GM04503 (cell line): ENCODE measurements at regions not wholly inside any gene's neighbourhood (a gene's known extent, or its start where the extent isn't known, plus 50 kb on each side); places are given as distances from the start of the nearest gene placed in this dataset.

Experiments used
- DNase-seq: peaks from one replicate; pipeline ENCODE4 v3.0.0-alpha.2; 2012; ENCODE audit warnings: low read depth

DNA sequence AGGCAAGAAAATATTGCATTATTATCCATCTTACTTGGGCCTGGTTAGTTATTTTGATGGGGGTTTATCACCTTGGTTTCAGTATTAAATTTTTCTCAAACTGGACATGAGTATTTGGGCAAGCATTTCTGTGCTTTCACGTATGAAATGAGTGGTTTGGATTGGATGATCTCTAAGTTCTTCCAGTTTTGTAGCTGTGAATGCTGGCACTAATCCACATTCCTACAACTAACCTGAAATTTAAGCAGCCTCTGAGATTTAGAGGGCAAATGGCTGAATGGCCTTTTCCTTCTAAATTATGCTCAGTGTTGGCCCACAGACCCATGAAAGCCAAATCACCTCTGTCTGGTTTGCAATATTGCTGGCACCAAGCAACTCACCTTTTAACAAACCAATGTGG lies 475.0 kb upstream of the B3GALT2 start:
- no peak for DNase-seq

DNA sequence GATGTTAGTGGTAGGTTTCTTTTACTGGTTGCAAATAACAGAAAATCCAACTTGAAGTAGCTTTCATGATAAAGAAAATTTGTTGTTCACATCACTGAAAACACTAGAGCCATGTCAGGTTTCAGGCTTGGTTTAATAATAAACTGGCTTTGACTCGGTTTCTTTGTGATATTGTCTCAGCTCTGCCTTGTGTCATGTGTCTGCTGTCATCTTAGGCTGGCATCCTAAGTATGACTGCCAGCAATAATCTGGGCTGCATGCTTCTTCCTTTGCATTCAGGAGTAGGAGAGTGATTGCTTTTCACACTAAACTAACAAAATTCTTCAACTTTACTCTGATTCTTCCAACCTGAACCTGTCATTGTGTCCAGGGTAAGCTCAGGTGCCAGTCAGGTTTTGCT lies 474.0 kb upstream of the B3GALT2 start:
- no peak for DNase-seq

DNA sequence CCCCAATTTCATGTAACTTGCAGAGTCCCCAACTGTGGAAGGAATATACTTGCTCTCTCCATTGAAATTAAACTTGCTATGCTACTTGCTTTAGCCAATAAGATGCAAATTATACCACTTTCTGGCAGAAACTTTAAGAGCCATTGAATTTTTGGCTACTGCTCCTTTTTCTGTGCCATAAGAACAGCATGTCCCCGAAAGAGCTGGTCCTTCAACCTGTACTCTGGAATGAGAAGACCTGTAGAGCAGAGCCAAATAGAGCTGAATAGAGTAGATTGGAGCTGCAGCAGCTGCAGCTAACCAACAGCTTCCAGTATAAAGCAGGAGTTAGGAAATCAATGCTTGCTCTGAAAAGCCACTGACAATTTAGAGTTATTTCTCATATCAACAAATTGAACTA lies 472.3 kb upstream of the B3GALT2 start:
- no peak for DNase-seq

DNA sequence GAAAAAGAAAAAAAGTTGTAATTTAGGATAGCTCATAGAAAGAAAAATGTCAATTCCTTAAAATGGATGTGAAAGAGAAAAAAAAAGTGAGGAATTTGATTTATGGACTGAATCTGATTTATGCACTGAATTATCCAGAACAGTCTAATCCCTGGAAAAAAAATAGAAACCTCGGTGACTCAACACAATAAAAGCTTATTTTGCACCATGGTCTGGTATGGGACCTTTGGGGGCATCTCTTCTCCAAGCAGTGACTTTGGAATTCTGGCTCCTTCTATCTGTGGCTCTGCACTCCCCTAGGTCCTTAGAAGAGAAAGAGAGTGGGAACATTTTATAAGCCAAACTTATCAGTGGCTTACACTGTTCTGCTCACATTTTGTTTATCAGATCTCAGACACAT lies 471.7 kb upstream of the B3GALT2 start:
- no peak for DNase-seq

DNA sequence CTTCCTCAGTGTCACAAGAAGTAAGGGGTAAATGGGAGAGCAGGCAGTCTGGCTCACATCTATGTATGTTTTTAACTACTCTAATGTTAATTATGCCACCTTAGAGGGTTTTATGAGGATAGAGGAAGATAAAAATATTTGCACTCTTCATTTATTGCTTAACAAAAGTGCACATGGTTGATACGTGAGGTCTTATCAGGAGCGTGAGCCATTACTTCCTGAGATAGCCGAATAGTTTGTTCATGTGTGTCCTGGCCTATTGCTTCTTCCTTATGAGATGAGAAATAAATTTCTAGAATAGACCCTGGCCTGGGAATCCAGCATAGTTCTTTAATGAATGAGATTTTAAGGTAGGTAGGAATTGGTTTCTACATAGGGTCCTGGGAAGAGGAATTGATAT lies 471.1 kb upstream of the B3GALT2 start:
- DNase-seq = no peak

DNA sequence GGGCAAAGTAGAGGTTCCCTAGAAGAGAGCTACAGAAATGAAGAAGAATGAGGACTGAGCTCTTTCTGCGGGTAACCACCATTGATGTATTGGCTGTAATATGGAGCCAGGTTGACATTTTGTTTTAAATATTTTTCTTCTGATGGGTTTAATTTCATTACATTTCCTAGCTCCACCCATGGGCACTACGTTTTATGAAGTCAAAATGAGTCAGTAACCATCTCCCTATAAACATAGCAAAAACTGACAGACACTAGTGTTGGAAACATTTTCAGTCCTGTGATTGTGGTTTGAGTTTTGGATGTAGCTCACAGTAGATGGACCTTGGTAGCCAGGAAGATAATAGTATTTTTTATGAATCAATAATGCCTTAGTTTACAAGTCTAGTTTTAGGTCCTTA lies 470.4 kb upstream of the B3GALT2 start:
- DNase-seq = no peak

DNA sequence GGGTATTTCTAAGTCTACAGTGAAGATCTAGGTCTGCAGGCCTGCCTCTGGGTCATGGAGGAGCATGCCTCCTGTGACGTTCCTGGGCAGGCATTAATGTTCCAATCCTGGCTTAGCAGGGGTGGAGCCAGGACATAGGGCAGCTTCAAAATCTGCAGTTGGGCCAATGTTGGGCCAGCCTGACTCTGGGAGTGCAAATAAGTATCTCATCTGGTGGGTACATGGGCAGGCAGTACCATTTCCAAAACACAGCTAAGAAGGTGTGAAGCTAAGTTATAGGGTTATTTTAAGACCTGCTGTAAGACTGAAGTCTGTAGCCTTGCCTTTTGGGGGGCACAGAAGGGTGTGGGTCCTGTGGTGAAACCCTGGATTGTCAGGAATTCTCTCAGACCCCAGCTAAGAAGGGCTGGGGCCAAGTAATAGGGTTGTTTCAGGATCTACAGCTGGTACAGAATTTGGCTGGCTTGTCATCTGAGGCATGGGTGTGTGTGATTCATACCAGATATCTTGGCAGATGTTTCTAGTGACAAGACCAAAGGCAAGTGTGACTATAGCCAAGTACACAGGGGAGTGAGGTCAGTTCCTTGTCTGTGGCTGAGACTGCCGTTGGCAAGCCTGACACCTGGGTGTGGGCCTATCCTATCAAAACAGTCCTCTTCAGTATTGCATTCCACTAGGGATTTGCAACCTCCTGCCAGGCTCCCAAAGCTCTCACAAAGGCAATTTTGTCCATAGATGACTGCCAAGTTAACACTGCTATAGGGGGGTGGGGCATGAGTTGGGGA lies 468.7 kb upstream of the B3GALT2 start:
- DNase-seq = no peak

DNA sequence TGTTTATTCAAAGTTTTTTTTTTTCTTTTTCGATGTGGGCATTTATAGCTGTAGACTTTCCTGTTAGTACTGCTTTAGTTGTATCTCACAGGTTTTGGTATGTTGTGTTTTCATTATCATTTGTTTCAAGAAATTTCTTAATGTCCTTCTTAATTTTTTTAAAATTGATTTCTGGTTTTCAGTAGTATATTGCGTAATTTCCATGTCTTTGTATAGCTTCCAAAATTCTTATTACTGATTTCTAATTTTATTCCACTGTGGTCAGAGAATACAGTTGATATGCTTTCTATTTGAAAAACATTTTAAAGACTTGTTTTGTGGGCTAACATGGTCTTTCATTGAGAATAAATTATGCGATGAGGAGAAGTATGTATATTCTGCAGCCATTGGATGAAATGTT lies 463.2 kb upstream of the B3GALT2 start:
- no peak for DNase-seq

DNA sequence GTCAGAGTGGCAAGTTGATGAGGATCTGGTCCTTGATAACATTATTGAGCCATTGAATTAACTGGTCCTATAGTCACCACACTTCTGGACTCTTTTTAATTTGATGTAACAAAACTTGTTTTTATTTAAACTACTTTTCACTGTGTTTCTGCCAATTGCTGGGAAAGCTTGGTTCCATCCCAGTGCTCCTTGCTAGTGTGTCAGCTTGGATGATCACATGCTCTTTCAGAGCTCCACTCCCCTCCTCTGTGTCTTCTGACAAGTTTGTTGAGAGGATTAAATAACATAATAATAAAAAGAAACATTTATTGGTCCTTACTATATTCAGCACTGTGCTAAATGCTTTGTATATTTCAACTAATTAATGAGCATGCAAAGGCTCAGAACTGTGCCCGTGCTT lies 448.5 kb upstream of the B3GALT2 start:
- no peak for DNase-seq

DNA sequence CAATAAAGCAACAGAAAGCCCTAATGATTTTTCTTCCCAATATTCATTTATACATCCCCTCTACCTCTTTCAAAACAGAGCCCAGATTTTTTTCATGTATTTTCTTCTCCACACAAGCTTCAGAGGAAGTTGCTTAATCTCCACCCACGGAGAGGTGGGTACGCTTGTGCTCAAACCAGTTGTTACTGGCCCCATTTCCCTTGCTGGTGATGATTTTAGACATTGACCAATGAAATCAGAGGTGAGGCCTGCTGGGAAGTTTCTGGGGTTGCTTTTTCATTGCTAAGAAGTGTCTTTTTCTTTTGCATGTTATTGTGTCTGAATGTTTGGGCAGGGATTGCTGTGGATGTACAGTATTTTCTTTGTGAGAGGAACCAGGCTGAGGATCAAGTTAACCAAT lies 448.1 kb upstream of the B3GALT2 start:
- no peak for DNase-seq

DNA sequence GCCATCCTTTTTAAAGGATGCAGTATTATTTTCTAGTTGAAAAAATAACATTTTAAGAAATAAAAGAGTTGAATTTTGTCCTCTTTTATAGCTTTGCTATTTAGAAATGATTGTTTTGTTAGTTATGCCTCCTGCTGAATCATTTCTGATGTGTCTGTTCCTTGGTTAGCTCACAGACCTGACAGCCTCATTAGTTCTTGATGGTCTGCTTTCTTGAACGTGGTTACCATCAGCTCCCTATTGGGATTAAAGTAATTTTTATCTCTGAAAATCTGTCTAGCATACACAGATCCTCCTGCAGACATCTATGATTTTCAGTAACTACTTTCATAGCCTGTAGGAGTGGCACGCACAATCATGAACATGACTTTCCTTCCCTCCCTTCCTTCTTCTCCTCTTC lies 447.6 kb upstream of the B3GALT2 start:
- DNase-seq = no peak

DNA sequence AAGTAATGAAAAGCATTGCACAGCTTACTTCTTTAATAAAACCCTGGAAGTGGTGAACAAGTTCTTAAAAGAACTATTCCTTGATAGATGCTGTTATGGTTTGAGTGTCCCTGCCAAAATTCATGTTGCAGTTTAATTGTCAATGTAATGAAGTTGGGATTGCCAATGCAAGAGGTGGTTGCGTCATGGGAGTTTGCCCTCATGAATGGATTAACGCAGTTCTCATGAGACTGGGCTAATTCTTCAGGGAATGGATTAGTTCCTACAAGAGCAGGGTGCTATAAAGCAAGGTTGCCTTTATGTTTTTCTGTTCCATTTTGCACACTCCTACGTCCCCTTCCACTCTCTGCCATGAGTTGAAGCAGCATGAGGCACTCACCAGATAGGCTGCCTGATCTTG lies 446.7 kb upstream of the B3GALT2 start:
- DNase-seq = no peak

DNA sequence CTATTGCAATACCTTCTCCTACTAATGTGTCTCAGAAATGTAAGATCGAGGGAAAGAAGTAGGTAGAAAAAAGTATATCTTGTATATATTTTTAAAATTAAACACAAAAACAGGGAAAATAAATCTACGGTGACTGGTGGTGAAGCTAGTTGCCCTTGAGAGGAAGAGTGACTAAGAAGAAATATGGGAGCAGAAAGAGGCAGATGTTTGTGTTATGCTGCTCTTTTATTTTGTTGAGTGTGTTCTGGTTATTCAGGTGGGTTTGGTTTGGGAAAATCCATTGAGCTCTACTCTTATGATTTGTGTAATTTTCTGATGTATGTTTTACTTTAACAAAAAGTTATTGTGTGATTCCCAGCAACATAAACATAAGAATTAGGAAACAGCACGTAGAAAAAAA lies 444.9 kb upstream of the B3GALT2 start:
- no peak for DNase-seq

DNA sequence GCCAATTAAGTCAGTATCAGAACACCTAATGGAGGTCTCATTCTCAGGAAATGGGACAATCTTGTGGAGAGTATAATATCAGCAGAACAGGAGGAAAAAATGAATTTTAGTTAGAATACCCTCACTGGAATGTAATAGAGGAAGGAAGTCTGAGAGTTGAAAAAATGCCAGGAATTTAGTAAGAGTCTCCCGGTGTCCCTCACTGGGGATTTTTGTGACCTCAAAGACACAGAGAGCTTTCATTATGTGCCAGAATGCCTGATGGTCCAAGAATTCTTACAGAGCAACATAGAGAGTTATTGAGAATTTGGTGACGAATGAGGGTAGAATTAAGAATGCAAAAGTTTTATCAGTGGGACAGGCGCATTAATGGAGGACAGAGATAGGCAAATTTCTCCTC lies 443.5 kb upstream of the B3GALT2 start:
- no peak for DNase-seq

DNA sequence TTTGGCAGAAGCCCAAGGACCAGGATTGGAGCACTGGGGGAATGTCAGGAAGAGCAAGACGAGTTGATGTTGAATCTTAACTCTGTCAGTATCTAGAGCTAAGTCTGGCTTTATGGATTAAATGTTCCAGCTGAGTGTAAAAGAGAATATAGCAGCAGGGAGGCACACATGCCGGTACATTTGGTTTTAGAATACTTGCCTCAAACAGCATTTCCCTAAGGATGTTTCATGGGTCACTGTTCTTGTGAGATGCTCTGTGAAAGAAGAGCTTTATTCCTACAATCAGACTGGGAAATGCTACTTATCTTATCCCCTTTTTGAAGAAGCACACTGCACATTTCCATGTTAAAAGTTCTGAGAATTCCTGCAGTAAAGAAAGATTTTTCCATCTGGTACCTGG lies 440.3 kb upstream of the B3GALT2 start:
- no peak for DNase-seq

DNA sequence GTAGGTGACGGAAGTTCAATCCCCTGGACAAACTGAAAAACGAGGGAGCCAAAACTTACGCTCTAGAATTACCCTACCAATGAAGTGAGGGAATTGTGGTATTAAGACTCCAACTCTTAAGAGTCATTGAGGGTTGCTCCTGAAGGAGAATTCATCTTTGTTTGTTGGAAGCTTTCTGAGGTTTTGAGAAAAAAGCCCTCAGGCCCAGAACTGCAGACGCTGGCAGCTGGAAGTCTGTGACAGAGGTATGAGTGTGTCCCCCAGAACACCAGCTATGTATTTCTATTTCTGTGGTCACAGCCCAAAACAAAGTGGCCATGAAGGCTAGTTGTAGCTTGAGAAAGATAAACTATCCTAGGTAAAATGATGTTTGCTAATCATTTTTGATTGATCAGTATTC lies 438.8 kb upstream of the B3GALT2 start:
- no peak for DNase-seq

DNA sequence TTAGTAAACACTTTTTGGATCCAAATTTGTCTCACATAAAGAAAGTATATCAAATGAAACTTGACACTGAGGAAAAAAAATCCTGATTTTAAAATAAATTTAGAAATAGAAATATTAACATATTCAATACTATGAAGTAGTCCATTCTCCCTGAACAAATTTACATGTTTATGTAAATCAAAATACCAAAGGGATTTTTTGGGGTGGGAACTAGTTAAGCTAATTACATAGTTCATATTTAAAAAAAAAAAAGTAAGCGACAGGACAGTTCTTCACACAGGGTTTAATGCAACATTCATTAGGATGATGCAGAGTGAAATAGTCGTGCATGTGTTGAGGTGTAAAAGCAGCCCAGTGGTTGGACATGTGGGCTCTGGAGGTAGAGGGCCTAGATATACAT lies 433.5 kb upstream of the B3GALT2 start:
- no peak for DNase-seq

DNA sequence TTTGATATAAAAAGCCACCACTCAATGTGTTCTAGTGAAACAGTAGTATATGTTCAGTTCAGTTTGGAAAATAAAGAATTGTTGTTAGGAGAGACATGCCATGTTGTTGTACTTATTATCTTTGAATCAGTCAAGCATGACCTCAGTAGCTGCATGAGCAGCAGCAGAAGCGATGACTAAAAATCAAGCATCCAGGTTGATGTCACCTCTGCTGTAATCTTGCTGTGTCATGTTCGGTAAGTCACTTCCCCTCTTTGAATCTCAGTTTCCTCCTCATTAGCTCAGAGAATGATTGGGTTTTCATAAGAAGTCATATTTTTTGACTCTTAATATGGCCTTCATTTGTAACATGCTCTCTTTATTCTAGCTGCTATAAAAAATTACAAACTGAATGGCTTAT lies 428.4 kb upstream of the B3GALT2 start:
- DNase-seq = no peak

DNA sequence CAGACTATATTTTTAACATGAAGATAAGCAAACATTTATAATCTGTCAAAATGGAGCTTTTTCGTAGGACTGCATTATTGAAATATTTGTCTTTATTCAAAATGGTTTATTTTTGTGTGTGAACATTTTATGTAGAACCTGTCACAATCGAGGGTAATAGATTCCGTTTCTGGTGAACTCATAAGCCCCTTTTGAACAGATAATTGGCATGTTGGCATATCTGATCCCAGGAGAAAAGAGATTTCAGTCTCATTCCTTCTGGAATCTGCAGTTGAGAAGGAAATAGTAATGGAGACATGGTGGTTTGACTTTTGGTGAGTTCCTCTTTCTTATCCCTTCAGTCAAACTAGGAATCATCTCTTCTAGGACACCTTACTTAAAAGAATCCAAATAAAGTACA lies 427.9 kb upstream of the B3GALT2 start:
- no peak for DNase-seq

DNA sequence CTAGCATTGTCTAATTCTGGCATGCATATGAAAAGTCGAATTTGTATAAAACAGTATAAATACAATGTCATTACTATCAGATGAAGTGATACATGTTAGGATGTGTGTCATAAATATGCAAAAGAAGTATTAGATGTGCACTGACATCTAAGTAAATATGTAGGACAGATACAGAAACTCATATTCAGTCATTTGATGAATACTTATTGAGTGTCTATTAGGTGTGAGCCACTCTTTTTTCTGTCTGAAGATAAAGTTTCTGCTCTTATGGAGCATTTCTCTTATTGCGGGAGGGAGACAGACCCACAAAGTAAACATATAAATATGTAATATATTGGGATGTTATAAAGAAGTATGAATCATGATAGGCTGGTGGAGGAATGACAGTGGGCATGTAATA lies 426.6 kb upstream of the B3GALT2 start:
- no peak for DNase-seq

DNA sequence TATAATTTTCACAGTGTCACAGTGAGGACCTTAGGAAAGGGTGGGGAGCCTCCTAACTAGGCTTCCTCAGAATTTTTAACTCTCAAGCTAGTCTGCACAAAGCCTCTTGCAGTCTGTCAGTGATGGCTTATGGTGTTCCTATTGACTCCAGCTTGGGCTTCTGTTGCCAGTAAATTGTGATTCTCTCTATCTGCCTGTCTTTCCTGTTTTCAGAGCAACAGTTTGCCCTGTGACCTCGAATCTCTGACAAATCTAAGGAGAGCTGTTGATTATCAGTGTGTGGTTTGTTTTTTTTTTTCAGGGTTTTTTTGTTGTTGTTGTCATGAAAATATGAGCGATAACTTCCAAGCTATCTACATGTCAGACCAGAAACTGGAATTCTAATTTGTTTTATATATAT lies 423.2 kb upstream of the B3GALT2 start:
- DNase-seq = no peak

DNA sequence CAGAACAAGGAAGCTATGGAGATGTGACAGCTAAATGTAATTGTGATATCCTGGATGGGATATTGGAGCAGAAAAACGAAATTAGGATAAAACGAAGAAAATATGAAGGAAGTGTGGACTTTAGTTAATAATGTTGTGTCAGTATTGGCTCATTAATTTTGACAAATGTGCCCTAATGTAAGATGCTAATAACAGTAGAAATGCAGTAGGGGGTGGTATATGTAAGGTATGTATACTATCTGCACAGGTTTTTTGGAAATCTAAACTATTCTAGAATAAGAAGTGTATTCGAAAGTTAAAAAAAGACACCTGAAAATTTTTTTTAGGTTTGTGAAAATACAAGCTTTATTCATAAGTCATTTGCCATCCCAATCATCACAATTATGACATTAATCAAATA lies 421.4 kb upstream of the B3GALT2 start:
- no peak for DNase-seq

DNA sequence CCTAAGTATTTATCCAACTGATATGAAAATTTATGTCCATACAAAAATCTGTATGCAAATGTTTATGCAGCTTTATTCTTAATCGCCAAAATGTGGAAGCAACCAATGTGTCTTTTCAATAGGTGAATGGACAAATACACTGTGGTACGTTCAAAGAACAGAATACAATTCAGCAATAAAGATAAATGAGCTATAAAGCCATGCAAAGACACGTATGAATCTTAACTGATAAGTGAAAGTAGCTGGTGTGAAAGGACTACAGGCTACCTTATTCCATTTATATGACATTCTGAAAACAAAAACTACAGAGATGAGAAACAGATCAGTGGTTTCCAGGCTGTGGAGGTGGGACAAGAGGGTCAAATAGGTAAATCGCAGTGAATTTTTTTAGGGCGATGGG lies 419.6 kb upstream of the B3GALT2 start:
- DNase-seq = no peak

DNA sequence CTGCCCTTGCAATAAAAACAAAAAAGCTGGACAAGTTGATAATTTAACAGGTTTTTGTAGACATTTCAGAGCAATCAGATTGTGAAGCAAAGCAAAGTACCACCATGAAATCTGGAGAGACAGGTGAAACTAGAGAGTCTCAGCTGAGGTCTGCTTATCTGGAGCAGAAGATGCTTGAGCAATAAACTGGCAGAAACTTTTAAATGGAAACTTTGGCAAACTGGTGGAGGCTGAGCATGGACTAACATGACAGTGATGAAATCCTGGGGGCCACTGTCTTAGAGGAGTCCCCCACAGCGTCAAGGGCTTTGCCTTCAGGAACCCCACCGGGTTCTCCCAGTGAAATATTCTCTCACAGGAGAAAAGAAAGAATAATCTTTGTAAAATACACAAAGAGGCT lies 416.3 kb upstream of the B3GALT2 start:
- DNase-seq = no peak
